ENCODE measurements at regions not wholly inside any gene's neighbourhood (a gene's known extent, or its start where the extent isn't known, plus 50 kb on each side); places are given as distances from the start of the nearest gene placed in this dataset.

DNA sequence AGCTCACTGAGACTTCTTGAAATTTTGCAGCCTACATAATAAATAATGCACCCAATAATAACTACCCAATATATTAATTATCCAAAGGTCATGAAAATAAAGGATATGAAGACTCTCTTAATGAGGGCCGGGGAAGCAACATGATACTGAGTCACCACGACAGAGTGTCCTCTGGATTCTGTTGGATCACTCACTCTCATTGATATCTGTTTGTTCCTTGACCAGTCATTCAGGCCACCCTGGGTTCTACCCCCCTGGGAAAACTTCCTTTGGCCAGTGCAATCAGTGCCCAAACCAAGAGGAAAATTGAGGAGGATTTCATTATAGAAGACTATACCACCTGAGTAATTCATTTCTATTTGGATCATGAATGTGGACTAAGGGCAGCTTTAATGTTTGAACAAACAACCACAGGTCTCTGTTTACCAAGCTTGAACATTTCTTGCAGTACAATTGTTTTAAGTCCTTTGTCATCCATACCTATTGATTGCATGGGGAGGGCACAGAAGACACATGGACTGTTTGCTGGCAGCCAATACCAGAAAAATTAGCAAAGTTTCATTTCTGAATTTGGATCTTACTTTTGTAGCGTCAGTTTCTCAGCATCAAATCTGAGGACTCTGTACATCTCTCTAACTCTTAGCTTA is 137.2 kb upstream of the FGGY start:
- TF ChIP-seq, protein P1, sequence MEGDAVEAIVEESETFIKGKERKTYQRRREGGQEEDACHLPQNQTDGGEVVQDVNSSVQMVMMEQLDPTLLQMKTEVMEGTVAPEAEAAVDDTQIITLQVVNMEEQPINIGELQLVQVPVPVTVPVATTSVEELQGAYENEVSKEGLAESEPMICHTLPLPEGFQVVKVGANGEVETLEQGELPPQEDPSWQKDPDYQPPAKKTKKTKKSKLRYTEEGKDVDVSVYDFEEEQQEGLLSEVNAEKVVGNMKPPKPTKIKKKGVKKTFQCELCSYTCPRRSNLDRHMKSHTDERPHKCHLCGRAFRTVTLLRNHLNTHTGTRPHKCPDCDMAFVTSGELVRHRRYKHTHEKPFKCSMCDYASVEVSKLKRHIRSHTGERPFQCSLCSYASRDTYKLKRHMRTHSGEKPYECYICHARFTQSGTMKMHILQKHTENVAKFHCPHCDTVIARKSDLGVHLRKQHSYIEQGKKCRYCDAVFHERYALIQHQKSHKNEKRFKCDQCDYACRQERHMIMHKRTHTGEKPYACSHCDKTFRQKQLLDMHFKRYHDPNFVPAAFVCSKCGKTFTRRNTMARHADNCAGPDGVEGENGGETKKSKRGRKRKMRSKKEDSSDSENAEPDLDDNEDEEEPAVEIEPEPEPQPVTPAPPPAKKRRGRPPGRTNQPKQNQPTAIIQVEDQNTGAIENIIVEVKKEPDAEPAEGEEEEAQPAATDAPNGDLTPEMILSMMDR (IDR thresholded peaks at IDR 0.05; ENCODE audit: insufficient read depth, low read depth, low read length): no peak
- no peak for TF ChIP-seq EZH2 (IDR thresholded peaks at IDR 0.05; ENCODE audit: insufficient read depth, low read length)

All from astrocyte (in vitro differentiated cells and primary cell).